HEK293 (cell line): ENCODE measurements at regions not wholly inside any gene's neighbourhood (a gene's known extent, or its start where the extent isn't known, plus 50 kb on each side); places are given as distances from the start of the nearest gene placed in this dataset.

Source experiments
- CTCF ChIA-PET: fragments of 350-600 bp; formaldehyde crosslinking; extraction: SDS; loops from one replicate; lab custom pipeline; 2021; ENCODE audit warnings: antibody characterized with exemption; lab: Yijun Ruan, JAX
- POLR2A ChIA-PET: fragments of 300-600 bp; formaldehyde crosslinking; extraction: SDS; loops from one replicate; lab custom pipeline; 2020; ENCODE audit warnings: antibody characterized with exemption, inconsistent platforms; lab: Yijun Ruan, JAX
- H3K27ac ChIP-seq: fragments of 200-500 bp; sonication (Bioruptor generic); 2 replicates; pipeline ENCODE4 v1.5.1; 2014; ENCODE audit warnings: low read depth, low read length, control low read depth, inconsistent platforms; ENCODE audit errors: extremely low read depth
- H3K36me3 ChIP-seq, 2 experiments: fragments of 200-500 bp in 1 of 2; sonication (Bioruptor generic) in 1 of 2; 1 replicate in 1 of 2; 2 replicates in 1 of 2; pipeline ENCODE4 v1.5.1; 2014 to 2017; ENCODE audit warnings: inconsistent platforms in 2 of 2, low read length in 2 of 2; ENCODE audit not compliant: control insufficient read depth in 2 of 2, insufficient read depth in 1 of 2
- H3K4me1 ChIP-seq: fragments of 200-500 bp; sonication (Bioruptor generic); 2 replicates; pipeline ENCODE4 v1.5.1; 2014; ENCODE audit warnings: mild to moderate bottlenecking, low read length, inconsistent platforms; ENCODE audit not compliant: control insufficient read depth, insufficient read depth
- H3K4me3 ChIP-seq: 2 replicates; pipeline ENCODE4 v1.5.1; 2011; ENCODE audit warnings: low read depth, mild to moderate bottlenecking, control low read depth, low read length, moderate library complexity
- H3K9me3 ChIP-seq: fragments of 200-500 bp; sonication (Bioruptor generic); 2 replicates; pipeline ENCODE4 v1.5.1; 2014; ENCODE audit warnings: low read depth, low read length, inconsistent platforms; ENCODE audit not compliant: control insufficient read depth, insufficient read depth
- KLF7 ChIP-seq: fragments of 450-650 bp; formaldehyde crosslinking; IDR thresholded peaks from 2 replicates; pipeline ENCODE4 v1.5.1; 2016; ENCODE audit warnings: missing biosample characterization, missing genetic modification characterization, borderline replicate concordance
- PRDM4 ChIP-seq: fragments of 450-650 bp; formaldehyde crosslinking; IDR thresholded peaks from 2 replicates; pipeline ENCODE4 v1.5.1; 2017; ENCODE audit warnings: missing biosample characterization, missing genetic modification characterization
- PRDM6 ChIP-seq: fragments of 450-650 bp; formaldehyde crosslinking; IDR thresholded peaks from 2 replicates; pipeline ENCODE4 v1.5.1; 2017; ENCODE audit warnings: missing biosample characterization, missing genetic modification characterization
- ZBTB8A ChIP-seq: fragments of 450-650 bp; formaldehyde crosslinking; IDR thresholded peaks from 2 replicates; pipeline ENCODE4 v1.5.1; 2016; ENCODE audit warnings: missing biosample characterization, missing genetic modification characterization
- ZEB2 ChIP-seq: fragments of 450-650 bp; formaldehyde crosslinking; IDR thresholded peaks from 2 replicates; pipeline ENCODE4 v1.5.1; 2016; ENCODE audit warnings: missing biosample characterization, missing genetic modification characterization
- ZNF148 ChIP-seq: fragments of 450-650 bp; formaldehyde crosslinking; IDR thresholded peaks from 2 replicates; pipeline ENCODE4 v1.5.0; 2017; ENCODE audit warnings: missing biosample characterization, missing genetic modification characterization, borderline replicate concordance
- ZNF2 ChIP-seq: fragments of 450-650 bp; formaldehyde crosslinking; IDR thresholded peaks from 2 replicates; pipeline ENCODE4 v1.5.1; 2016; ENCODE audit warnings: missing biosample characterization, missing genetic modification characterization
- ZNF202 ChIP-seq: fragments of 450-650 bp; formaldehyde crosslinking; IDR thresholded peaks from 2 replicates; pipeline ENCODE4 v1.5.1; 2016; ENCODE audit warnings: missing biosample characterization, missing genetic modification characterization, borderline replicate concordance
- ZNF211 ChIP-seq: fragments of 450-650 bp; formaldehyde crosslinking; IDR thresholded peaks from 2 replicates; pipeline ENCODE4 v1.5.1; 2016; ENCODE audit warnings: low read depth, missing biosample characterization, missing genetic modification characterization
- ZNF302 ChIP-seq: fragments of 450-650 bp; formaldehyde crosslinking; IDR thresholded peaks from 2 replicates; pipeline ENCODE4 v1.5.1; 2016; ENCODE audit warnings: missing biosample characterization, missing genetic modification characterization, low read depth
- ZNF354C ChIP-seq: fragments of 450-650 bp; formaldehyde crosslinking; IDR thresholded peaks from 2 replicates; pipeline ENCODE4 v1.5.1; 2016; ENCODE audit warnings: missing biosample characterization, missing genetic modification characterization, low read depth, borderline replicate concordance
- ZNF394 ChIP-seq: fragments of 450-650 bp; formaldehyde crosslinking; IDR thresholded peaks from 2 replicates; pipeline ENCODE4 v1.5.1; 2016; ENCODE audit warnings: missing biosample characterization, missing genetic modification characterization, mild to moderate bottlenecking, moderate library complexity, borderline replicate concordance
- ZNF433 ChIP-seq: fragments of 450-650 bp; formaldehyde crosslinking; IDR thresholded peaks from 2 replicates; pipeline ENCODE4 v1.5.1; 2016; ENCODE audit warnings: missing biosample characterization, missing genetic modification characterization, low read depth
- ZNF501 ChIP-seq: fragments of 450-650 bp; formaldehyde crosslinking; IDR thresholded peaks from 2 replicates; pipeline ENCODE4 v1.5.1; 2016; ENCODE audit warnings: missing biosample characterization, missing genetic modification characterization
- ZNF548 ChIP-seq: fragments of 450-650 bp; formaldehyde crosslinking; IDR thresholded peaks from 2 replicates; pipeline ENCODE4 v1.5.1; 2016; ENCODE audit warnings: missing biosample characterization, missing genetic modification characterization
- ZNF549 ChIP-seq: fragments of 450-650 bp; IDR thresholded peaks from 2 replicates; pipeline ENCODE4 v1.5.1; 2018; ENCODE audit warnings: missing biosample characterization, missing genetic modification characterization, mild to moderate bottlenecking, inconsistent platforms, moderate library complexity
- ZNF670 ChIP-seq: fragments of 450-650 bp; formaldehyde crosslinking; IDR thresholded peaks from 2 replicates; pipeline ENCODE4 v1.5.1; 2016; ENCODE audit warnings: missing biosample characterization, missing genetic modification characterization, low read depth
- ZNF777 ChIP-seq: fragments of 450-650 bp; formaldehyde crosslinking; IDR thresholded peaks from 2 replicates; pipeline ENCODE4 v1.5.1; 2017; ENCODE audit warnings: missing biosample characterization, missing genetic modification characterization, borderline replicate concordance
- TF ChIP-seq, protein P1 (sequence below): fragments of 450-650 bp; formaldehyde crosslinking; IDR thresholded peaks from 2 replicates; pipeline ENCODE4 v1.5.1; 2016; ENCODE audit warnings: missing biosample characterization, missing genetic modification characterization

- CTCF ChIA-PET, result no interaction called here
- no peaks in the 10 kb centered on the region for H3K4me1 ChIP-seq
- no peak for TF ChIP-seq KLF7 (tag by site-specific recombination)
- TF ChIP-seq PRDM6 (tag by site-specific recombination), result no peak
- TF ChIP-seq ZBTB8A (tag by site-specific recombination), result no peak
- TF ChIP-seq ZNF394 (tag by site-specific recombination), result no peak
- no peak for TF ChIP-seq ZNF501
- no peak for TF ChIP-seq ZNF549
- TF ChIP-seq ZNF548 (tag by site-specific recombination), result no peak
- no peak for TF ChIP-seq ZNF202
- no peak for TF ChIP-seq ZNF433
- no peak for TF ChIP-seq ZEB2 (tag by site-specific recombination)
- no peak for TF ChIP-seq ZNF670 (tag by site-specific recombination)
- no peak for TF ChIP-seq ZNF148
- TF ChIP-seq ZNF354C (tag by site-specific recombination), result no peak
- TF ChIP-seq, protein P1, sequence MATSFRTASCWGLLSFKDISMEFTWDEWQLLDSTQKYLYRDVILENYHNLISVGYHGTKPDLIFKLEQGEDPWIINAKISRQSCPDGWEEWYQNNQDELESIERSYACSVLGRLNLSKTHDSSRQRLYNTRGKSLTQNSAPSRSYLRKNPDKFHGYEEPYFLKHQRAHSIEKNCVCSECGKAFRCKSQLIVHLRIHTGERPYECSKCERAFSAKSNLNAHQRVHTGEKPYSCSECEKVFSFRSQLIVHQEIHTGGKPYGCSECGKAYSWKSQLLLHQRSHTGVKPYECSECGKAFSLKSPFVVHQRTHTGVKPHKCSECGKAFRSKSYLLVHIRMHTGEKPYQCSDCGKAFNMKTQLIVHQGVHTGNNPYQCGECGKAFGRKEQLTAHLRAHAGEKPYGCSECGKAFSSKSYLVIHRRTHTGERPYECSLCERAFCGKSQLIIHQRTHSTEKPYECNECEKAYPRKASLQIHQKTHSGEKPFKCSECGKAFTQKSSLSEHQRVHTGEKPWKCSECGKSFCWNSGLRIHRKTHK (tag by site-specific recombination), result no peak
- TF ChIP-seq PRDM4 (tag by site-specific recombination), result no peak
- no peak for TF ChIP-seq ZNF2 (tag by site-specific recombination)
- no peak for TF ChIP-seq ZNF211
- no peak for TF ChIP-seq ZNF777 (tag by site-specific recombination)
- no peak for TF ChIP-seq ZNF302 (tag by site-specific recombination)
- no peaks in the 10 kb centered on the region for H3K36me3 ChIP-seq
- H3K4me3 ChIP-seq, result no peak overlapping the region
- no peaks in the 10 kb centered on the region for H3K9me3 ChIP-seq
- H3K27ac ChIP-seq, result no peak overlapping the region
- POLR2A ChIA-PET, result no interaction called here
Observed at GRCh38 chr6:91879386-91879995, 1292.6 kb upstream of the MAP3K7 start.
